A673 (cell line): ENCODE measurements at regions not wholly inside any gene's neighbourhood (a gene's known extent, or its start where the extent isn't known, plus 50 kb on each side); places are given as distances from the start of the nearest gene placed in this dataset.
A peak's percentile ranks its signal among the peaks of the same experiment; 100 is the strongest.

ENCODE experiments used
- BruUV-seq: library from RNA; stranded (reverse); fragments of 400-500 nt; replicated peaks from 2 replicates; lab custom pipeline; 2021; lab: Mats Ljungman, UMichigan
- CTCF ChIA-PET: fragments of 300-600 bp; sonication (Branson Sonifier 250); formaldehyde crosslinking; loops from one replicate; lab custom pipeline; 2022; ENCODE audit warnings: antibody characterized with exemption; lab: Charles Lee
- POLR2A ChIA-PET: fragments of 300-600 bp; sonication (Branson Sonifier 250); formaldehyde crosslinking; loops from one replicate; lab custom pipeline; 2022; ENCODE audit warnings: antibody characterized with exemption; ENCODE audit not compliant: low non-redundant PET; lab: Charles Lee
- DNase-seq: peaks from one replicate; pipeline ENCODE4 v3.0.0-alpha.2; 2015; ENCODE audit warnings: low spot score
- H3K27ac ChIP-seq: fragments of 200-600 bp; sonication (generic); 2 replicates; pipeline ENCODE4 v1.5.1; 2016; ENCODE audit warnings: mixed run types, low read depth, mild to moderate bottlenecking, mixed read lengths, antibody characterized with exemption, low read length; ENCODE audit not compliant: poor library complexity, severe bottlenecking
- H3K27me3 ChIP-seq: fragments of 200-600 bp; sonication (generic); replicated peaks from 2 replicates; pipeline ENCODE4 v1.6.1; 2017; ENCODE audit warnings: mixed run types, low read depth, mild to moderate bottlenecking, mixed read lengths, antibody characterized with exemption, low read length; ENCODE audit not compliant: insufficient read depth, poor library complexity
- H3K36me3 ChIP-seq: fragments of 200-600 bp; sonication (generic); 2 replicates; pipeline ENCODE4 v1.6.1; 2016; ENCODE audit warnings: mixed run types, mild to moderate bottlenecking, mixed read lengths, antibody characterized with exemption, low read length; ENCODE audit not compliant: insufficient read depth, poor library complexity, severe bottlenecking
- H3K4me1 ChIP-seq: fragments of 200-600 bp; sonication (generic); 2 replicates; pipeline ENCODE4 v1.6.1; 2017; ENCODE audit warnings: mixed run types, mild to moderate bottlenecking, mixed read lengths, antibody characterized with exemption, low read length; ENCODE audit not compliant: insufficient read depth, poor library complexity, severe bottlenecking
- H3K4me3 ChIP-seq: fragments of 200-600 bp; sonication (generic); 2 replicates; pipeline ENCODE4 v1.5.1; 2016; ENCODE audit warnings: low read depth, mixed run types, mild to moderate bottlenecking, mixed read lengths, low read length; ENCODE audit not compliant: poor library complexity, severe bottlenecking
- H3K9me3 ChIP-seq: fragments of 200-600 bp; sonication (generic); 2 replicates; pipeline ENCODE4 v1.6.1; 2016; ENCODE audit warnings: mixed run types, low read depth, mild to moderate bottlenecking, mixed read lengths, antibody characterized with exemption, low read length; ENCODE audit not compliant: poor library complexity, severe bottlenecking
- EZH2 ChIP-seq: fragments of 200-600 bp; sonication (generic); IDR thresholded peaks from 2 replicates; pipeline ENCODE4 v1.6.1; 2017; ENCODE audit warnings: borderline replicate concordance, low read depth, mild to moderate bottlenecking, mixed read lengths, antibody characterized with exemption, low read length; ENCODE audit not compliant: poor library complexity, severe bottlenecking
- intact Hi-C: fragments of 100-400 bp; cut with micrococcal nuclease; formaldehyde crosslinking; loops from one replicate; pipeline ENCODE4 v1.10.0; 2022; ENCODE audit not compliant: unreplicated experiment
- TF ChIP-seq, protein P1 (sequence below): fragments of 300-800, 200-600 bp; sonication (generic); conservative IDR thresholded peaks from 2 replicates; pipeline ENCODE4 v1.5.1; 2017; ENCODE audit warnings: low read depth, mild to moderate bottlenecking, antibody characterized with exemption, low read length, moderate library complexity, mixed read lengths

DNA sequence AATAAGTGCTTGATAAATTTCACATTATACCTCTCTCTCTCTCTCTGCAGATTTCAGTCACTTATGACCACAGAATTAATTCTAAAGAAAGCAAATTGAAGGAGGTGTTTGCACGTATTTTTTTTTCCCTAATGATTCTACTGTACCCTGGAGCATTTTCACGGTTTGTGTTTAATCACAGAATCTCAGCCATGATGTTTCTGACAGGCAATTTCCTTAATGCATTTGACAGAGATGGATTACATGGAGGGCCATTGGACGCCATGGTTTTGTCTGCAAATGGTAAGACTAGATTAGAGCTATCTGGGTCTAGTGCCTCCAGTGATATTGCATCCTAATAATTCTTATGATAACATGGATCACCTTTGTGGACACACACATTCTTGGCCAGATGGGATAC, 147.5 kb upstream of the RBFOX1 start:
- Histone ChIP-seq H3K36me3 (no peaks in the 10 kb centered on the region), H3K27me3 (no peaks in the 10 kb centered on the region), H3K9me3 (peaks cover 7% of the 10 kb centered on the region), H3K4me1 (no peaks in the 10 kb centered on the region), H3K4me3 (no peak overlapping the region), H3K27ac (no peak overlapping the region)
- CTCF ChIA-PET: no interaction called here
- BruUV-seq: no TSS peak
- DNase-seq: no peak
- no peak for TF ChIP-seq EZH2
- TF ChIP-seq, protein P1, sequence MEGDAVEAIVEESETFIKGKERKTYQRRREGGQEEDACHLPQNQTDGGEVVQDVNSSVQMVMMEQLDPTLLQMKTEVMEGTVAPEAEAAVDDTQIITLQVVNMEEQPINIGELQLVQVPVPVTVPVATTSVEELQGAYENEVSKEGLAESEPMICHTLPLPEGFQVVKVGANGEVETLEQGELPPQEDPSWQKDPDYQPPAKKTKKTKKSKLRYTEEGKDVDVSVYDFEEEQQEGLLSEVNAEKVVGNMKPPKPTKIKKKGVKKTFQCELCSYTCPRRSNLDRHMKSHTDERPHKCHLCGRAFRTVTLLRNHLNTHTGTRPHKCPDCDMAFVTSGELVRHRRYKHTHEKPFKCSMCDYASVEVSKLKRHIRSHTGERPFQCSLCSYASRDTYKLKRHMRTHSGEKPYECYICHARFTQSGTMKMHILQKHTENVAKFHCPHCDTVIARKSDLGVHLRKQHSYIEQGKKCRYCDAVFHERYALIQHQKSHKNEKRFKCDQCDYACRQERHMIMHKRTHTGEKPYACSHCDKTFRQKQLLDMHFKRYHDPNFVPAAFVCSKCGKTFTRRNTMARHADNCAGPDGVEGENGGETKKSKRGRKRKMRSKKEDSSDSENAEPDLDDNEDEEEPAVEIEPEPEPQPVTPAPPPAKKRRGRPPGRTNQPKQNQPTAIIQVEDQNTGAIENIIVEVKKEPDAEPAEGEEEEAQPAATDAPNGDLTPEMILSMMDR: no peak
- intact Hi-C loops: no loop called here
- POLR2A ChIA-PET: no interaction called here

DNA sequence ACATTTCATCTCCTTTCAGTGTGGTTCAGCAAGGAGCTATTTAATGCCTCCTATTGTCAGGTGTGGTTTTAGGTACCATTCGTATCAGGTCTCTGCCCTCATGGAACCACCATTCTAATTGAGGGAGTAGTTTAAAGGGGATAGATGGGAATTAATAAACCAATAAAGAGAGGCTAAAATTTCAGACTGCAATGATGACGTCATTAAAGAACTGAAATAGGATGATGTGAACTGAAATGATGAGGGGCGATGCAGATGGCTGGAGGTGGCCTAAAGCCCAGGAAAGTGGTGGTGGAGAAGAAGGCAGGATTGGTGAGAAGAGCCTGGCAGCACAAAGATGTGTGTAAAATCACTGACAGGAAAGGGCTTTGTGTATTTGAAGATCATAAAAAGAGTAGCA, 148.9 kb upstream of the RBFOX1 start:
- Histone ChIP-seq H3K36me3 (no peaks in the 10 kb centered on the region), H3K4me3 (no peak overlapping the region), H3K4me1 (no peaks in the 10 kb centered on the region), H3K9me3 (peaks cover 7% of the 10 kb centered on the region), H3K27ac (no peak overlapping the region), H3K27me3 (no peaks in the 10 kb centered on the region)
- POLR2A ChIA-PET: no interaction called here
- DNase-seq: no peak
- no peak for TF ChIP-seq EZH2
- TF ChIP-seq, protein P1: no peak
- no TSS peak for BruUV-seq
- CTCF ChIA-PET: no interaction called here
- intact Hi-C loops: no loop called here

DNA sequence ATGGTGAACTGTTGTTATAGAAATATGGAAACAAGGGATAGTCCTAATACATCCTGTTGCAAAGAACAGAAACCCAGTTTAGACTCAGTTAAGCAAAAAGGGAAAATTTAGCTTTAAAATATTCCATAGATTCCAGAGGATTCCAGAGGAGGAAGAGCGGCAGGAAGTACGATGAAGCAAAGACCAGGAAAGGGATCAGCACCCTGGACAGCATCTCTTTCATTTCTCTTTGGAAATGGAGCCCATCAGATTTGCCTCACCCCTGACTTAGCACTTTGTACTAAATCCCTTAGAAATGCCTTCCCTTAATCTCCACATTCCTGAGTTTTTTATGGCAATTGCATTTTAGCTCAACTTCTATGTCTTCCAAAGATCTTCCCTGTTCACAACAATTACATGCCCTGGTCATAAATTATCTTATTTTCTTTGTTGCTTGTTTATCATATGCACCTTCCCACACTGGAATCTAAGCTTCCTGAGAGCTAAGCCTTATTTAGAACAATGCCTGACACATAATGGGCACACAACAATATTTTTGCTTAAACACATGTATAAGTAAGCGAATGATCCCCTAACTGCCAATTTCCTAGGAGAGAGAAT, 150.0 kb upstream of the RBFOX1 start:
- peaks cover 7% of the 10 kb centered on the region for H3K9me3 ChIP-seq
- intact Hi-C loops: no loop called here
- DNase-seq: peak; percentile 10
- H3K36me3 ChIP-seq: no peaks in the 10 kb centered on the region
- POLR2A ChIA-PET: no interaction called here
- CTCF ChIA-PET: no interaction called here
- no peak overlapping the region for H3K4me3 ChIP-seq
- H3K27ac ChIP-seq: no peak overlapping the region
- no TSS peak for BruUV-seq
- no peaks in the 10 kb centered on the region for H3K4me1 ChIP-seq
- TF ChIP-seq, protein P1: no peak
- TF ChIP-seq EZH2: no peak
- no peaks in the 10 kb centered on the region for H3K27me3 ChIP-seq
